Omental fat pad (tissue), 3 donors: ENCODE measurements at regions not wholly inside any gene's neighbourhood (a gene's known extent, or its start where the extent isn't known, plus 50 kb on each side); places are given as distances from the start of the nearest gene placed in this dataset.
"Not testable (repeated sequence)": the region's sequence is repeated elsewhere in the genome, so short reads cannot be mapped to it uniquely, and the experiment has no call there.

Source experiments
- ATAC-seq: fragments of 150-250 bp; one replicate; pipeline ENCODE4 v1.9.1; 2016; ENCODE audit warnings: mild to moderate bottlenecking, moderate library complexity; ENCODE audit not compliant: low FRiP score
- DNase-seq: peaks from one replicate; pipeline ENCODE4 v3.0.0-alpha.2; 2019; ENCODE audit warnings: low spot score
- TF ChIP-seq, protein P1 (sequence below), 3 donors: fragments of 450-650 bp; IDR thresholded peaks; one replicate each; pipeline ENCODE4 v1.5.1; 2016 to 2017; ENCODE audit warnings: antibody characterized with exemption in 3 of 3, mild to moderate bottlenecking in 3 of 3, moderate library complexity in 2 of 3

DNA sequence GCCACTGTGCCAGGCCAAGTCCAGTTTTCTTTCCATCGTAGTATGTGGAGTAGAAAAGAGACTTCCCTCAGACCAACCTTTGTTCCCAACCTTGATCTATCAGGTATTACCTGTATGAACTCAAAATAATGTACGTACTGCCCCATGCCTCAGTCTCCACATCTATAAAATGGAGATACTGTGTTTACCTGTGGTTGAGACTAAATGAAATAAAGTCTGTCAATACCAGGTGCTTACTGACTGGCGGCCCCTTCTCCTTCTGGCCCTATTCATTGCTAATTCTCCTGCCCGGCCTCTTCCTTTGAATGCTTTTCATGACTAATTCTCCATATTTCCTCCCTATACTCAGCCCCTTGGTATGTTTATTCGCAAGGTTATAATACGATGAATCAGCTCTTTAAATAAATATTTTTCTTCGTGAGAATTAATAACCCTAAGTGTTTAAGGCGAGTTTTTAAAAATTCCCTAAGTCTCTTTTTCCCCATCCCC, 89.6 kb upstream of the BASP1 start:
- ATAC-seq (no peak), DNase-seq (no peak)
- TF ChIP-seq, protein P1, sequence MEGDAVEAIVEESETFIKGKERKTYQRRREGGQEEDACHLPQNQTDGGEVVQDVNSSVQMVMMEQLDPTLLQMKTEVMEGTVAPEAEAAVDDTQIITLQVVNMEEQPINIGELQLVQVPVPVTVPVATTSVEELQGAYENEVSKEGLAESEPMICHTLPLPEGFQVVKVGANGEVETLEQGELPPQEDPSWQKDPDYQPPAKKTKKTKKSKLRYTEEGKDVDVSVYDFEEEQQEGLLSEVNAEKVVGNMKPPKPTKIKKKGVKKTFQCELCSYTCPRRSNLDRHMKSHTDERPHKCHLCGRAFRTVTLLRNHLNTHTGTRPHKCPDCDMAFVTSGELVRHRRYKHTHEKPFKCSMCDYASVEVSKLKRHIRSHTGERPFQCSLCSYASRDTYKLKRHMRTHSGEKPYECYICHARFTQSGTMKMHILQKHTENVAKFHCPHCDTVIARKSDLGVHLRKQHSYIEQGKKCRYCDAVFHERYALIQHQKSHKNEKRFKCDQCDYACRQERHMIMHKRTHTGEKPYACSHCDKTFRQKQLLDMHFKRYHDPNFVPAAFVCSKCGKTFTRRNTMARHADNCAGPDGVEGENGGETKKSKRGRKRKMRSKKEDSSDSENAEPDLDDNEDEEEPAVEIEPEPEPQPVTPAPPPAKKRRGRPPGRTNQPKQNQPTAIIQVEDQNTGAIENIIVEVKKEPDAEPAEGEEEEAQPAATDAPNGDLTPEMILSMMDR (IDR thresholded peaks at IDR 0.05), result no peak

DNA sequence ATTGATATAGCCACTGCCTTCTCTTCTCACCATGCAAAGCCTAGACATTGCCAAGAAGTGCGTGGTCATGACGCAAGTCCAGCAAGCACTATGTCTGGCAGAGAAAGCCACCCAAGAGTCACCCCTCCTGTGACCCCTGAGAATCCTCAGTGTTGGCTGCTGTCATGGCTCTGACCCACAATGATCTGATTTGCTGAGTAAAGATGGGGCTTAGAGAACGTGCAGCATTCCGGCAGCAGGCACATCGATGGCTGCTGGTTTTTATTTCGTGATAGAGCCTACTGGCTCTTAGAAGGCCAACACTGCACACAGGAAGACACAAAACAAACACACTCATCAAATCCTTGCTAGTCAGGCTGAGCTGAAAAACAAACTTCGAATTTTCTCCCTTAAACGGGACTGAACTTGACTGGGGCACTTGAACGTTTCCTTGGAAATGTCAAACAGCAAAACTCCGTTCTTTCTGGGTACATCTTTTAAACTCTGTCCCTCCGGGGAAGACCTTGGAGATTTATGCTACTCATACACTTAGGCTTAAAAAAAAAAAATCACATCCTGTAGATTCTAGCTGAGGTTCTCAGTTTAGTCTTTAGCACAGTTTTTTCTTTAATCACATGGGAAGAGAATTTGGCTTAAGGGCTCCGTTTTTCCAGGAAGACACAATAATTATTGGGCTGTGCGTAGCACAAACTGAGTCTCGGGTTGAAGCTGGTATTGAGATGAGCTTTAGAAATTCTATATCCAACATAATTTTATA, 88.2 kb upstream of the BASP1 start:
- TF ChIP-seq, protein P1 (IDR thresholded peaks at IDR 0.05), result no peak
- ATAC-seq, result no peak
- DNase-seq, result no peak

DNA sequence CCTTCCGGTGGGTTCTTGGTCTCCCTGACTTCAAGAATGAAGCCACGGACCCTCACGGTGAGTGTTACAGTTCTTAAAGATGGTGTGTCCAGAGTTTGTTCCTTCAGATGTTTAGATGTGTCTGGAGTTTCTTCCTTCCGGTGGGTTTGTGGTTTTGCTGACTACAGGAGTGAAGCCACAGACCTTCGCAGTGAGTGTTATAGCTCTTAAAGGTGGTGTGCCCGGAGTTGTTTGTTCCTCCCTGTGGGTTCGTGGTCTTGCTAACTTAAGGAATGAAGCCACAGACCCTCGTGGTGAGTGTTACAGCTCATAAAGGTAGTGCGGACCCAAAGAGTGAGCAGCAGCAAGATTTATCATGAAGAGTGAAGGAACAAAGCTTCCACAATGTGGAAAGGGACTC, 87.1 kb upstream of the BASP1 start:
- not testable (repeated sequence) for DNase-seq, ATAC-seq

DNA sequence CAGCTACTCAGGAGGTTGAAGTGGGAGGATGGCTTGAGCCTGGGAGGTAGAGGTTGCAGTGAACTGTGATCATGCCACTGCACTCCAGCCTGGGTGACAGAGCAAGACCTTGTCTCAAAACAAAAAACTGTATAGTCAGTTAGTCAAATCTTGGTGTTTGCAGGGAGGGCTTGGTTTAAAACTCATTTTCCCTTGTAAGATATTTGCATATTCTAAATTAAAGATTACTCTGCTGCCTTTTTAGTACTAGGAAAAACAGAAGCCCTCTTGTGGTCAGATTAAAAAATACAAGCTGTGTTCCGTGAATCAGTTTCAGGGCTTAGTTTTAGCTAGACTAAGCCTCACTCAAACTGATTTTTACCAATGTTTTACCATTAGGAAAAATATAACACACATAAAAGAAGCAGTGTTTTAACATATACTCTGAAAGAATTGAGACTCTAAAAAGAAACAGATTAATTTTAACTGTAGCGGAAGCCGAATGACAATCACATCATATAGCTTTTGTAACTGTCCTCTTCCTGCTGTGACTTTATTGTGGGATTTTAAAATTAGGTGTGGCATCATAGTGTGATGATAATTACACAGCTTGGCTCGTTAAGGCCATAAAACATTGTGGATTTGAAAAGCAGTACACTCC, 84.9 kb upstream of the BASP1 start:
- ATAC-seq (no peak), DNase-seq (no peak)
- TF ChIP-seq, protein P1 (IDR thresholded peaks at IDR 0.05), result peak in 1 of 3 donors; percentile 22

DNA sequence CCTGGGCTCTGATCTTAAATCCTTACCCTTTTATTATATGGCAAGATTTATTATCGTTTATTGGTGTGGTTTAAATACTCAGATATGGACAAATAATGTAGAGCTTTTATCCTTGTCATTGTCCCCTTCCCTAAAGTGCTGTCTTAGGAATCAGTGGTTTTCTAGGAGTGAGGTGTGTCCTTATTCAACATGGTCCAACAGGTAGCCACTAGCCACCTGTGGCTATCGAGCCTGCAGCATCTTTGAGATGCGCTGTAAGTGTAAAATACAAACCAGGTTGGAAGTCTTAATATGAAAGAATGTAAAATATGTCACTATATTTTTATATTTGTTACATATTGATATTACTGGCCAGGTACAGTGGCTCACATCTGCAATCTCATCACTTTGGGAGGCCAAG, 82.4 kb upstream of the BASP1 start:
- no peak for DNase-seq
- no peak for ATAC-seq
- TF ChIP-seq, protein P1 (IDR thresholded peaks at IDR 0.05), result no peak

DNA sequence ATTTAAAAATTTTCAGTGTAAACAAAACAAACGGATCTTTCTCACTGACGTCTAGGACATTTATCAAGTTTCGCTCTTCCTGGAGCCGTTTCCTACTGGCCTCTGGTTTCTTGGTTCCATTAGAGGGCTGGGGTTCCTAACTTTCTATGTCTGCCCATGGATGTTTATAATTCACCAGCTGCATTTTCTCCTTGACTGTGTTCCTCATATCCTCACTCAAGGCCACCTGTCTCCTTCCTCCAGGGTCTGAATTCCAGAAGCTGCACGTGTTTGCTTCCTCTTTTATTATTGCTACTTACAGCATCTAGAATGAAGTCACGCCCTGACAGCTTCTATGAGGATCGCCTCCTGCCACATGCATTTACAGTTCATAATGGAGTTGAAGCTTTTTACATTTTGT, 74.1 kb upstream of the BASP1 start:
- TF ChIP-seq, protein P1 (IDR thresholded peaks at IDR 0.05), result no peak
- ATAC-seq (no peak), DNase-seq (no peak)

DNA sequence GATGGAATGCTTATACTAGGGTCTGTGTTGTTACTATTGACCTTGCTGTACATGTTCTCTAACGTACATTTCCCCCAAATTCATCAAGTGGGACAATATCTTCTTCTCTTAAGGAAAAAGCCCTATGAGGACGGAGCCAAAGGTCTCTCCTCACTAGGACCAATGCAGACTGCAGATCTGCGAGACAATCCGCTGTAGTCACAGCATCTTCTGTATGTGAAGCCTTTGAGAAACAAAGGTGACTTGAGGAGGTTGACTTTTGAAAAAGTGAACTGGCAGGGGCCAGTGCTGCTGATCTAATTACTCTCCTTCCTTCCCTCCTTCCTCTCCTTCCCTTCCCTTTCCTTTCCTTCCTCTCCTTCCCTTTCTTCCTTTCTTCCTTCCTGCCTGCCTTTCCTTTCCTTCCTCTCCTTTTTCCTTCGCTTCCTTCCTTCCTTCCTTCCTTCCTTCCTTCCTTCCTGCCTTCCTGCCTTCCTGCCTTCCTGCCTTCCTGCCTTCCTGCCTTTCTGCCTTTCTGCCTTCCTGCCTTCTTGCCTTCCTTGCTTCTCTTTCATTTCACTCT, 71.1 kb upstream of the BASP1 start:
- DNase-seq, result no peak
- ATAC-seq, result no peak
- TF ChIP-seq, protein P1 (IDR thresholded peaks at IDR 0.05), result no peak
